ENCODE measurements at regions not wholly inside any gene's neighbourhood (a gene's known extent, or its start where the extent isn't known, plus 50 kb on each side); places are given as distances from the start of the nearest gene placed in this dataset.

GRCh38 chr1:29519788-29520110, 283.4 kb downstream of the PTPRU start:
- DNase-seq, result no peak

- no peak for DNase-seq
Measured at GRCh38 chr1:29519108-29519787, 282.9 kb downstream of the PTPRU start.

- no peak for DNase-seq
Measured at GRCh38 chr1:29518183-29518835, 282.0 kb downstream of the PTPRU start.

- DNase-seq, result no peak
Measured at GRCh38 chr1:29517251-29518086, 281.1 kb downstream of the PTPRU start.

- no peak for DNase-seq
Measured at GRCh38 chr1:29516063-29516820, 279.9 kb downstream of the PTPRU start.

GRCh38 chr1:29515170-29515955, 279.0 kb downstream of the PTPRU start:
- no peak for DNase-seq

- DNase-seq, result no peak
Measured at GRCh38 chr1:29514361-29515169, 278.2 kb downstream of the PTPRU start.

- no peak for DNase-seq
Measured at GRCh38 chr1:29513357-29513756, 277.0 kb downstream of the PTPRU start.

- no peak for DNase-seq
Measured at GRCh38 chr1:29511436-29511835, 275.1 kb downstream of the PTPRU start.

GRCh38 chr1:29508458-29509107, 272.3 kb downstream of the PTPRU start:
- no peak for DNase-seq

GRCh38 chr1:29506678-29507225, 270.4 kb downstream of the PTPRU start:
- no peak for DNase-seq

GRCh38 chr1:29505532-29506220, 269.4 kb downstream of the PTPRU start:
- DNase-seq, result no peak

- no peak for DNase-seq
Measured at GRCh38 chr1:29504709-29505410, 268.5 kb downstream of the PTPRU start.

- DNase-seq, result no peak
Measured at GRCh38 chr1:29504196-29504595, 267.9 kb downstream of the PTPRU start.

- no peak for DNase-seq
Measured at GRCh38 chr1:29502911-29503840, 266.9 kb downstream of the PTPRU start.

GRCh38 chr1:29502225-29502910, 266.0 kb downstream of the PTPRU start:
- DNase-seq, result no peak

- DNase-seq, result no peak
Measured at GRCh38 chr1:29501227-29501976, 265.1 kb downstream of the PTPRU start.

Data from stimulated activated CD4-positive, alpha-beta T cell treated with anti-CD3 and anti-CD28 coated beads, Interleukin-4, amount 100 ng/mL, for 4 hours (primary cell).